H1 (cell line): ENCODE measurements at regions not wholly inside any gene's neighbourhood (a gene's known extent, or its start where the extent isn't known, plus 50 kb on each side); places are given as distances from the start of the nearest gene placed in this dataset.

Experiments used
- SP2 ChIP-seq: IDR thresholded peaks from 2 replicates; pipeline ENCODE4 v1.6.1; 2012; ENCODE audit warnings: mild to moderate bottlenecking, low read length, inconsistent platforms

DNA sequence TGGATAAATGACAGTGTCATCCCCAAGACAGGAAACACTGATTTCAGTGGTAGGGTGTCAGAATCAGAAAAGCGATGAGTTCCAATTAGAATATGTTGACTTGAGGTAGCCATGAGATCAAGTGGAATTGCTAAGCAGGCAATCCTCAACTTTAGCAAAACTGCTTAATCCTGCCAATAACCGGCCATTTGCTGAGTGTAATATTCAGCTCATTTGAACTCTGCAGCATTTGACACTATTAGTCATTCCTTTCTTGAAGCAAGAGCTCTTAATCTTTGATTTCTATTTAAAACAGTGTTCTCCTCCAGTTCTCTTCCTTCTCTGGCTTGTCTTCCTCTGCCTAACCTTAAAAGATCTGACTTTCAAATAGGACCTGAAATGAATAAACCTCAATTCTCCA, 68.7 kb upstream of the DCLK2 start (continued):
- no peak for TF ChIP-seq SP2
- TF ChIP-seq, all 59 proteins: peak for 0
